GM19240 (cell line): ENCODE measurements at regions not wholly inside any gene's neighbourhood (a gene's known extent, or its start where the extent isn't known, plus 50 kb on each side); places are given as distances from the start of the nearest gene placed in this dataset.

Source experiments
- DNase-seq: peaks from one replicate; pipeline ENCODE4 v3.0.0; 2011; ENCODE audit warnings: low spot score; ENCODE audit not compliant: insufficient read length

GRCh38 chr5:98588215-98588614 lies 185.2 kb upstream of the RGMB start:
- DNase-seq: no peak

GRCh38 chr5:98593418-98593817 lies 180.0 kb upstream of the RGMB start:
- no peak for DNase-seq

GRCh38 chr5:98594098-98594497 lies 179.4 kb upstream of the RGMB start:
- no peak for DNase-seq

- no peak for DNase-seq
Measured at GRCh38 chr5:98599016-98599415, 174.4 kb upstream of the RGMB start.

GRCh38 chr5:98602534-98603112 lies 170.8 kb upstream of the RGMB start:
- no peak for DNase-seq

- DNase-seq: no peak
Measured at GRCh38 chr5:98603456-98603855, 170.0 kb upstream of the RGMB start.

- DNase-seq: no peak
Measured at GRCh38 chr5:98604301-98604700, 169.2 kb upstream of the RGMB start.

GRCh38 chr5:98604721-98605425 lies 168.6 kb upstream of the RGMB start:
- no peak for DNase-seq

- DNase-seq: no peak
Measured at GRCh38 chr5:98605426-98605825, 168.0 kb upstream of the RGMB start.

- DNase-seq: no peak
Measured at GRCh38 chr5:98606961-98607360, 166.5 kb upstream of the RGMB start.

GRCh38 chr5:98608052-98608451 lies 165.4 kb upstream of the RGMB start:
- DNase-seq: no peak

GRCh38 chr5:98614341-98614740 lies 159.1 kb upstream of the RGMB start:
- no peak for DNase-seq

GRCh38 chr5:98621821-98622220 lies 151.6 kb upstream of the RGMB start:
- no peak for DNase-seq

GRCh38 chr5:98624145-98624880 lies 149.2 kb upstream of the RGMB start:
- DNase-seq: no peak

- DNase-seq: no peak
Measured at GRCh38 chr5:98627121-98627520, 146.3 kb upstream of the RGMB start.

- no peak for DNase-seq
Measured at GRCh38 chr5:98630621-98631020, 142.8 kb upstream of the RGMB start.

GRCh38 chr5:98631311-98632054 lies 142.0 kb upstream of the RGMB start:
- no peak for DNase-seq

- DNase-seq: no peak
Measured at GRCh38 chr5:98635656-98636055, 137.8 kb upstream of the RGMB start.

- DNase-seq: no peak
Measured at GRCh38 chr5:98637116-98637515, 136.3 kb upstream of the RGMB start.

- DNase-seq: no peak
Measured at GRCh38 chr5:98637557-98637956, 135.9 kb upstream of the RGMB start.

- no peak for DNase-seq
Measured at GRCh38 chr5:98638111-98638510, 135.4 kb upstream of the RGMB start.

- DNase-seq: no peak
Measured at GRCh38 chr5:98638701-98639100, 134.8 kb upstream of the RGMB start.
